H4 (cell line): ENCODE measurements at regions not wholly inside any gene's neighbourhood (a gene's known extent, or its start where the extent isn't known, plus 50 kb on each side); places are given as distances from the start of the nearest gene placed in this dataset.

ENCODE experiments used
- DNase-seq: peaks from one replicate; pipeline ENCODE4 v3.0.0-alpha.2; 2015; ENCODE audit warnings: low spot score

DNA sequence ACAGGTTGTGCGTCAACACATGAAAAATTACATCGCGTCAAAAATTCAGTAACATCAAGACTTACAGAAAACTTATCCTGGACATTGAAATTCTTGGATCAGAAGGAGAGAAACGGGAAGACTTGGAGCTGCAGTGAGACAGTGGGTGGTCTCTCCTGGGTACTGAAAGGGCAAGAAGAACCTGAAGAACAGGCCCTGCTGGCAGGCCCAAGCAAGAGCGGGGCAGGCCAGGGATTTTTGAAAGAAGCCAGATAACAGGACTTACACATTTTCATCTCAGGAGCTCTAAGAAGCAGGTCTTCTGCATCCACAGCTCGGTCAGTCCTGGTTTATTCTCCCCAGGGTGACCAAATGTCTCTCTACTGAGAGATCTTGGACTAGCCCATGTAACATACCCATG lies 466.5 kb upstream of the SOX5 start:
- DNase-seq: no peak

DNA sequence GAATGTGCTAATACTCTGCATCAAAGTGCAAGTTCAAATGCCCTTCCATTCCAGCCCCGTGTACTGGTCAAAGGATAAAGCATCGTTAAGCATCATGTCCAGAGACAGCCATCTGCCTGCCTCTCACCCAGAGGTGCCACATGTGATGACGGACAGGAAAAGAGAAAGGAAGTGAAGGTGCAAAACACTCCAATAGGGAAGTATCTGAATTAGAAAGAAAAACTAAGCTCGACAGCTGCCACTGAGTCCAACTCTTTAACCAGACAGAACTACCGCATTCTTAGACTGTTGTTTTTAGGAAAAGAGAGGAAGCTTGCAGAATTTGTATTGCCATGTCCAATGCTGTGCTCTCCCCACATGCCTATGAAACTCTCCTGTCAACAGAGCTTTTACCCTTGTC lies 465.0 kb upstream of the SOX5 start:
- no peak for DNase-seq

DNA sequence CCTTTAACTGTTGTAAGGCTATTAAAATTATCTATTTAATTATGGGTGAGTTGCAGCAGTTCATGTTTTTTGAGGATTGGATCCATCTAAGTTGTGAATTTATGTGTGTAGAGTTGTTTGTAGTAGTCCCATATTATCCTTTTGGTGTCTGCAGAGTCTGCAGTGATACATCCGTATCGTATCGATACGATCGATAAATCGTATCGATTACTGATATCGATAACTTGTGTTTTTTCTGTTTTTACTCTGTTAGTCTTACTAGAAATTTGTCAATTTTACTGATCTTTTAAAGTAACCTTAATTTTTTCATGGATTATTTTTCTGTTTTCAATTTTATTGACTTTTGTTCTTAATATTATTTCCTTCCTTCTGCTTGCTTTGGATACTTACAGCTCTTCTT lies 462.5 kb upstream of the SOX5 start:
- DNase-seq: no peak

DNA sequence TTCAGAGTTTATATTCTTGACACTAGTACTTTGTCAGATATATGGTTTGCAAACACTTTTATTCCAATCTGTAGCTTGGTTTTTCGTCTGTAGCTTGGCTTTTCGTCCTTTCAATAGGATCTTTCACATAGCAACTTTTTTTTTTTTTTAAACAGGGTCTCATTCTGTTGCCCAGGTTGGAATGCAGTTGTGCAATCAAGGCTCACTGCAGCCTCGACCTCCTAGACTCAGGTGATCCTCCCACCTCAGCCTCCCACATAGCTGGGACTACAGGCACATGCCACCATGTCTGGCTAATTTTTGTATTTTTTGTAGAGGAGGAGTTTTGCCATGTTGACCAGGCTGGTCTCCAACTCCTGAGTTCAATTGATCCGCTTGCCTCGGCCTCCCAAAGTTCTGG lies 460.4 kb upstream of the SOX5 start:
- no peak for DNase-seq

DNA sequence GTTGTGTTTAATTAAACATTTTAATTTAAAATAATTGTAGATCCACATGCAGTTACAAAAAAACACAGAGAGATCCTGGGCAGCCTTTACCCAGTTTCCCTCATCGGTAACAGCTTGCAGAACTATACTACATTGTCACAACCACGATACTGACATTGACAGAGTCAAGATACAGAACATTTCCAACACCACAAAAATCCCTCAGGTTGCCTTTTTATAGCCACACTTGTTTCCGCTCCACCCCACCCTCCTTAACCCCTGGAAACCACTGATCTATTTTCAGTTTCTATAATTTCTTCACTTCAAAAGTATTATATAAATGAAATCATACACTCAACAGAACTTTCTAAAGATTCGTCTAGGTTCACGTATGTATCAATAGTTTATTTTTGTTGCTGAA lies 458.8 kb upstream of the SOX5 start:
- DNase-seq: no peak

DNA sequence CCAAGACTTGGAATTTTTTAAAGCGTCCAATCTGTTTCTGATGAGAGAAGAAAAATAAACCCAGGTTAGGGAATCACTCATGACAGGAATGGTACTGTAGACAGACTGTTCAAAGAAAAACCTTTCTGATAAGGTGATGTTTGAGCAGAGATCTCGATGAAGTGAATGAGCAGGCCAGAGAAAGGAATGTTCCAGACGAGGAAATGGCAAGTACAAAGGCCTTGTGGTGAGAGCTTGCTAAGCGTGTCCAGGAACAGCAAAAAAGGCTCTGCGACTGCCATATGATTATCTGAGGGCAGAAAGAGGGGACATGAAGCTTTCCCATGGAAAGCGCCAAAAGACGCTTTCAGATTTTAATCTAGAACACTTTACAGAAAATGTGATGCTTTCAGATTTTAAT lies 458.4 kb upstream of the SOX5 start:
- no peak for DNase-seq

DNA sequence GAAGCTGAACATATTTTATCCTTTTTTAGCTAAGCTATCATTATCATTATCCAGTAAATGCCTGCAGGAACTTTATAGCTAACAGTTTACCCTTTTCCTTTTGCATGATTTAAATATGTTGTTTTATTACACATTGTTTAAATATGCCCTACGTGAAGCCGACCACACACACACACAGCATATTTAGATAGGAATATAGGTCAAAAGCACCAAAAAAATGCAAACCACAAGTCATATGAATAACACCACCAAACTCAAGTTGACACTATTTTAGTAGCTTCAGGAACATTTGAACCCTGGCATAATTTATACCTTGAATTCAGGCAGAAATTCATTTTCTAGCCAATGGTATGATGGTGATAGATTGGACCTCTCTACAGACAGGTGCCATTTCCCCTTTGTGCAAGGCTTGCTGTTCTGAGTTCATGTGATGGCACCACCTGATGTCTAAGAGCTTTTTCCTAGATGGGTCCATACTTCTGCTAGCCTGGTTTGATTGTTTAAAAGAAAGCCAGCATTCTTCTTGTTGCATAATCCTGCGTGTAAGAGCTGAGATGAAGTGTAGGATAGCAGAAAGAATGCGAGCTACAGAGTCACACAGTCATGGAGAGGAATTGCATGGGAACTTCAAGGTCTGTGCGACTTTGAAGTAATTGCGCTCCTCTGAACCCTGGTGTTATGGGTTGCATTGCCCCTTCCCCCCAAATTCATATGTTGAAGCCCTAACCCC lies 454.8 kb upstream of the SOX5 start:
- peak; percentile 30 for DNase-seq

DNA sequence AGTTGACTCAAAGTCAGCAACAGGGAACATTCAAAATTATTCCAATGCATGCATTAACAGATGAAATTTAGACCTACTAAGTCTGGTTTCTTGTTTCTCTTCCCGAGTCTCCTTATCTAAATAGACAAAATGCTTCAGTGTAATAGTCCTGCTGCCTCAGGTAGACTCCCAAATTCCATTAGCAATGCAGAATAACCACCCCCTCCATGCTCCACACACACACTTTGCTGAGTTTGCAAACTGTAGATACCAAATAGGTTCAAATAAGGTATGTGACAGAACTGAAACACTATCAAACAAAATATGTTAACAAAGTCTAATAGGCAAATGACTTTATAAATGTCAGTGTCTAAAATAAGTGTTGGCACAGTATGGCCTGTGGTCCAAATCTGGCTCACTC lies 451.1 kb upstream of the SOX5 start:
- no peak for DNase-seq

DNA sequence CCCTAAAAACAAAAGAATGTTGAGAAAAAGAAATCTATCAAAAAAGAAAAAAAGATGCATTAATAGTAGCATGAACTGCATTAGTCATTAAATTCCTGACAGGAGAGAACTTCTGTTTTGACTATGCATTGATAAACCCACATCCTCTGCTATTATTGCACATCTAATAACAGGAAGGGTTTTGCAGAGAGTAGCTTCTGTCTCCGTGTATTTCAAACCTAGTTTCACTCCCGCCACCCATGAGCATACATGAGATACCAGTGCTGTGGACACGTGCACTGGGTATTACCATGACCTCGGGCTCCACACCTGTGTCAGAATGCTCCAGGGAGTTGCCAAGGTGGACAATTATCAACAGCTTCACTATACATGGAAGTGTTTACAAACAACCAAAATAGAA lies 449.1 kb upstream of the SOX5 start:
- no peak for DNase-seq

DNA sequence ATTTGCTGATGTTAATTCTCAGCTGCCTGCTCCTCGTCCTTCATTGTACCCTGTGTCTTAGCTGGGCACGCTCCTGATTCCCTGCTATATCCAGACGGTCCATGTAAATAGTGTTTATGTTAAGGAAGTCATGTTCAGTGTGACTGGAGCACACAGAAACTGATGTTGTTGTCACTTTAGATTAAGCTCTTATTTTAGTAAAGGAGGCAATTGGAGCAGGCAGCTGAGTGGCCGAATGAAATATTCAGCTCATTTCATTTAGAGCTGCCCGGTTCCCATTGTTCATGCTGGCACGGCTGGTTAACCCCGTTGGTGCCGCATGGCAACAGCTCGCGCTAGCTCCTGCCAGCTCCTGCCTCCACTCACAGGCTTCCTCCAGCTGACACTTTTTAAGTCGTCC lies 446.8 kb upstream of the SOX5 start:
- DNase-seq: no peak

DNA sequence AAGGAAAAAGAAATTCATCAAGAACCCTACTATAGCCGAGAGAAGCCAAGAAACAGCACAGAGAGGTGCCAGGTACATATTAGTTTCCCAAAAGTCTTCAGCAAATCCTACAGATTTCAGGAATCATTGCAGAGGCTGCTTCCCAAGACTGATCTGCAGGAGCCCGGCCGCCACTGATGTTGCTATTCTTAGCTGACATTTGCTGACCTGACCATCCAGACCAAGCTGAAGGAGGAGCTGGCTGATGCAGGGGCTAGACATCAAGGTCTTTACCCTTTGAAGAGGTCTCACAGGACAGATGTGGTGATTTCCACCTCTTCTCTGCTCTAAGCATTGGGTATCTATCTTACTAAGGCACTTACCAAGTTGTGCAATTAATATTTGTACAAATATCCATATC lies 444.8 kb upstream of the SOX5 start:
- DNase-seq: no peak

DNA sequence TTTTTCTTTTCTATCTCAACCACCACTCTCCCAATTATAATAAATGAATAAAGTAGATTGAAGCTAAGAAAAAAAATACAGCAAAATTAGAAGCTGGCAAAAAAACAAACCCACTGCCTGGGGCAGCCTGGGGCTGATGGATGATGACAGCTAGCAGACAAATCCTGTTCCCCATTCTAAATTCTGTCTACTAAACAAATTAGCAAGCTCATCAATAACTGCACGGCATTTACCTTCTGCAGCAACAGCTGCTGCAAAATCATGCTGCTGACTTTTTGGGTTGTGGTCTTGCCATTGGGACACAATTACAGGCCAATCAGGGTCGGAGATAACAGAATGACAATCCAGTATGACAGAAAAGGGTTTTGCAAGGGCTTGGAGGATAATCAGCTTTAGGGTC lies 443.6 kb upstream of the SOX5 start:
- no peak for DNase-seq

DNA sequence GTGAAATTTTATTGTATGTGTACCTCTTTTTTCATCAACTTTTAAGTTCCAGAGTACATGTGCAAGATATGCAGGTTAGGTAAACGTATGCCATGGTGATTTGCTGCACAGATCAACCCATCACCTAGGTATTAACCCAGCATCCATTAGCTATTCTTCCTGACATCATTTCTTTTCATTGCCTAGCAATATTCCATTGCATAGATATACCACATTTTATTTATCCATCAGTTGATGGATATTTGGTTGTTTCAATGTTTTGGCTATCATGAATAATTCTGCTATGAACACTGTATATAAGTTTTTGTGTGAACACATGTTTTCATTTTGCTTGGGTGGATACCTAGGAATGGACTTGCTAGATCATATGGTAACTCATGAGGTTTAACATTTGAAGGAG lies 439.9 kb upstream of the SOX5 start:
- DNase-seq: no peak

DNA sequence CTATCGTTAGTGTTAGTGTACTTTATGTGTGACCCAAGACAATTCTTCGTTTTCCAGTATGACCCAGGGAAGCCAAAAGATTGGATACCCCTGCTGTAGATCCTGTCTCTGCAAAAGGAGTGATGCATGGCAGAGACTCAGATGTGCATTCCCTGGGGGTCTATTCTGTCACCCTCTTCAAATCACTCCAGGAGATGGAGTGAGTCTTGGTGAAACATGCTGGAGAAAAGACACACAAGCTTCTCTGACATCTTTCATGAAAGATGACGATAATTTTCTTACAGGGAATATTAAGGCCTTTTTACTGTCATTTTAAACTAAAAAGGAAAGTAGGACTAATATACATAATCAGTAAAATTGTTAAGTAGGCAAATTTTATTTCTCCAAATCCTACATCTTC lies 437.9 kb upstream of the SOX5 start:
- no peak for DNase-seq

DNA sequence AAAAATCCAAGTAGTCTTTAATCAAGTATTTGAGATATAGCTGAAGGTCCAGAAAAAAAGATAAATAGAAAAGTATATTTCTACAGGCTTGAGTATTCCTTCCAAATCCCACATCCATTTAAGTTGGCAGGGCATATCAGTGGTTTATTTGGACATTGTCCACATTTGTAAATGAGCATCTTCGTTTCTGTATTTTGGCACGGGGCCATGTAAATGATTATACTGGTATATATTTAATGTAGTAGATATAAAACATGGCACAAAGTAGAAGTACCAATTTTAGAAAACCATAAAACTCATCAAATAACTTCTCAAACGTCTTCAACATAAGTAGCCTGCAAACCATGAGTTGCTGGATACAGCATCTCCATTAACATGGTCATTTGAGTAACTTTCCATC lies 437.4 kb upstream of the SOX5 start:
- DNase-seq: no peak

DNA sequence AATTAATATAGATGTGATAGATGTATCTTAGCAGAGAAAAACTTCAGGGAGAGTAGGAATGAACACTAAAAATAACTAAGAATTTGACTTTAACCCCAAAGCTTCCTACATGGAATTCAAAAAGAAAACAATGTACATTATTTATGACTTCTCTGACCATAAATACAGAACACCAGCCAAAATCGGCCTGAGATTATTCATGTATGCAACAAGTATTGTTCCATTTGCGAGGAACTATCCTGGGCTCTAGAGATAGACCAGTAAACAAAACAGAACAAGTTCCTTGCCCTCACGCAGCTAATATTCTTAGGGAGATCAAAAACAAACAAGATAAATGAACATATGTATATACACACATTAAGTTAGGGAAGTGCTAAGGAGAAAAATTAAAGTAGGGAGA lies 432.3 kb upstream of the SOX5 start:
- no peak for DNase-seq

DNA sequence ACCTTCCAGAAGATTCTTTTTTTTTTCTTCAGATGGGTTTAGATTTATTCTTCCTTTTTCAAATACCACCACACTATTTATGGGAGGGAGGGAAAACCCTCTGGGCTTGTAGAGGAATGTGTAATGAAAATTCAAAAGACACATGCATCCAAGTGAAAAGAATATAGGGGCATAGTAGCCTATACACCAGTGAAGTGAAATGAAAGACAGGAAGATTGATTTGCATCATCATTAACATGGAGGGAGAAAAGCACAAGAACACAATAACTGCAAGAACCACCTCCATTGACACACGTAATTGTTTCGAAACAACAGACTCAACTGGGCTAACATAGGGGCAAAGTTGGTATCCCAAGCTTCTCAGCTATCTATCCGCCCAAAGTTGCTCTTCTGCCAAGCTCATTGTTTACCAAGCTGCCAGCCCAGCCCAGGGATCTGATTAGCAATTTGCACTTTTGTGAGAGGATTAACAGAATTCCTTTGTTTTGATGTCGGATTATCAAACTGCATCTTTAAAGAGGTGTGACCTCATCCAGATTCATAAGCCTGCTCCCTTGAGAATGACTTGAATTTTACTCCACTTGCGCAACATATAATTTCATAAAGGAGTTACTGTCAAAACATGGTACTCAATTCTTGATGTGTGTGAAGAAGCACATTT lies 430.5 kb upstream of the SOX5 start:
- DNase-seq: no peak

DNA sequence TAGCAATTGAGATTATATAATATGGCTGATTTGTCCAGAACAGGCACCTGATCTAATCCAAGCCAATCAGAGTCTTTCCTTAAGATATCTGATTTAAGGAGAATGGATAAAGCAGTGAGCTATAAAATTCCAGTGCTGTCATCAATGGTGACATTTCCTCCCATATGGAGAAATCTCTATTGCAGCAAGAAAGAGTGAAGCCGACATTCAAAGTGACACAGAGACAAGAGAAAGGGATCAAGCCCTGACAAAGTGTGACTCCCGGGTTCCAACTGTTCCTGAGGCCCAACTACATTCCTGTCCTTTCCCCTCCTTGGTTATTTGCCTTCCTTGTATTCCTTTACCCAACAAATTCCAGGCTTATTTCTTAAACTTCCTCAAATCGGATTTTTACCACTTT lies 430.0 kb upstream of the SOX5 start:
- no peak for DNase-seq

DNA sequence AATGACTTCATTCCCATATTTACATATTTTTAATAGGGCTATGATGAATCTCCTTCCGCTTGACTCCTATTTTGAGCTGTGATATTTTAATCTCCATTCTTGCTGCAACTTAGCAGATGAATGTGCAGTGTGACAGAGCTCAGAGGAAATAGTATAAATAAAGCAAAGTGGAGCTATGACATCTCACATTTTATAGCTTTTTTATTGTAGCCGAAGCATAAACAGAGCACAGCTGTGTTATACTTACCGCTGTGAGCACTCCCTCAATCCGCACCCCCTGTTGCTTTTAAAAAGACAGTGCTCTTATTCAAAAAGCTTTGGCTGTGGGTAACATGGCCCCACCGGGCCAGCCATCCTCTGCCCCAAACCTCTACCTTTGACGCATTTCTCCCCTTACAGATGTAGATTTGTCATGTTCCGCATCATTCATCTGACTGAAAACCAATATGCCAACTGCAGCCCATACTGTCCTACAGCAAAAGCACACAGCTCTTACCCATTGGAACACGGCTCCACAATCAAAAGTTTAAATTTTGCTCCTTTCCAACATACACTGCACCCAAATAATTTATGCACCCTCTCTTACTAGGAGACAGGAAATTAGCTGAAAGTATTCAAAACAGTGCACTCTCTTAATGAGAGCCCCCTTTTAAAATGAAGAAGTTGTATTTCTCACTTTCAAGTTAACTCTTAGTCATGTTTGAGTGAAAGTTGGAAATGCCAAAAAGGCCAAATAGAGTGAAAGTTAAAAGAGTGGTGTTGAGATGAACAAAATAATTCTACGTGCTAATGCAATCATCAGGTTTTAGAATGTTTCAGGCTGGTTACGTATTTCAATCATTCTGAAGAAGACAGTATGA lies 429.3 kb upstream of the SOX5 start:
- peak; percentile 81 for DNase-seq

DNA sequence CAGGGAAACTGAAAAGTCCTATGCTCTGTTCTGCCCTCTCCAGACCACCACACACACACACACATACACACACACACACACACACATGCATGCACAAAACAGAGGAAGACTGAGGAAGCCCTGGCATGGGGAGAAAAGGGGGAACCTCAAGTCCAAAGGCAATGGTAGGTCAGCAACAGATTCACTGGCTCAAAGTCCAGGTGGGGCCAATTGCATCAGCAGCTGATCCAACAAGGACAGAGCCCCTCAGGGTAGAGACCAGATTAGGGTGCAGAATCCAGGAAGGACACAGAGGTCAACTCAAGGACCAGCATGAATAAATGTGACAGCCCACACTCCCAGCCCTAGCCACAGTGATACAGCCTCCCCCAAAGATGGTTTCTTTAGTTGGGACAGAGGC lies 425.0 kb upstream of the SOX5 start:
- DNase-seq: no peak

DNA sequence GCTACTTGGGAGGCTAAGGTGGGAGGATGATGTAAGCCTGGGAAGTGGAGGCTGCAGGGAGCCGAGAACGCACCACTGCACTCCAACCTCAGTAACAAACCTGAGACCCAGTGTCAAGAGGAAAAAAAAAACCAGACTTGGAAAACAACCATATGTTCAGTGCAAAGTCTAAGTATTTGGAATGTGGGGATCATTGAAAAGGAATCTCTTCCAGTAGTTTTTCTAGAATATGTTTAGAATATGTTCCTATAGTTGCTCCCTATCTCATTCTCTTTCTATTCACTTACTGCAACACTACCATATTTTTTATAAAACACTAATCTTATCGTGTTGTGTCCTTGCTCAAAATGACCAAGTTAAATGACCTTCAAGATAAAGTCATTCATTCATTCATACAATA lies 423.5 kb upstream of the SOX5 start:
- no peak for DNase-seq

DNA sequence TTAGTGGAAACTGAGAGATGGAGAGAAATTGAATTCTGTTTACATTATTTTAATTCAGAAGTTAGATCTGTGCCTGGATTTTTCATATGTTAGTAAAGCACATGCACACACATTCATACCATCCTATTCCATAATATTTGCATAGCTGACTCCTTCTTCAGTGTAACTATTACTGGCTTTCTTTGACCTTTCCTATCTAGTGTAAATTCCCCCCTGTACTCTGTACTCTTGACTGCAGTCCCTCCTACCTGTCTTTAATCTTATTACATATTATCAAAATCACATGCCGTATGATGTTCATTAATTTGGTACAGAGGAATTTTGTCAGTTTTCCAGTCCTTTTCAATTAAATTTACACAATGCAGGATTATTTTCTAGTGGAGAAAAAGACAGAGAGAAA lies 417.0 kb upstream of the SOX5 start:
- no peak for DNase-seq

DNA sequence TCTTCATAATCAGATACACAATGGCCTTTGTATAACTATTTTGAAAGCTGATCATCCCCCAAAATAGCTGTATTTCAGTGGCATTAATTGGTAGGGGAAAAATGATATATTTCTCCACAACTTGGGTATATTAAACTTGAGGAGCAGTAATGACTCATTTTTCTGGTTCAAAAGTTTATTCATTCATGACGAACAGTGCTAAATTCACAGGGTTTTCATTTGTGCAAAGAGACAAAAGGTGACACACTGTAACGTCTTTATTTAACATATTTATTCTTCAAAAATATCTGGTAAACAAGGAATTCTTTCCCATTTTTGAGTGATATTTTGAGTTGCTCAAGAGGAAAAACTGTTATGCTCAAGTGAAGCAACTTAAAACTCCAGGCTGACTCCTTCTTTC lies 415.5 kb upstream of the SOX5 start:
- no peak for DNase-seq
